Nephron progenitor cell (in vitro differentiated cells): ENCODE measurements at regions not wholly inside any gene's neighbourhood (a gene's known extent, or its start where the extent isn't known, plus 50 kb on each side); places are given as distances from the start of the nearest gene placed in this dataset.
"Not testable (repeated sequence)": the region's sequence is repeated elsewhere in the genome, so short reads cannot be mapped to it uniquely, and the experiment has no call there.

Experiments used
- DNase-seq: peaks from one replicate; pipeline ENCODE4 v3.0.0; 2021
- H3K27ac Mint-ChIP-seq: 2 replicates; pipeline ENCODE4 v1.8.0; 2021; ENCODE audit warnings: mild to moderate bottlenecking, moderate library complexity, mixed read lengths
- H3K27me3 Mint-ChIP-seq: 2 replicates; pipeline ENCODE4 v1.8.0; 2021; ENCODE audit warnings: mild to moderate bottlenecking, low read depth, mixed read lengths; ENCODE audit not compliant: poor library complexity
- H3K36me3 Mint-ChIP-seq: 2 replicates; pipeline ENCODE4 v1.8.0; 2021; ENCODE audit warnings: low read depth, mixed read lengths
- H3K4me1 Mint-ChIP-seq: 2 replicates; pipeline ENCODE4 v1.8.0; 2021; ENCODE audit warnings: mixed read lengths
- H3K4me3 Mint-ChIP-seq: 2 replicates; pipeline ENCODE4 v1.8.0; 2021; ENCODE audit warnings: mild to moderate bottlenecking, moderate library complexity, mixed read lengths
- H3K9me3 Mint-ChIP-seq: 2 replicates; pipeline ENCODE4 v1.8.0; 2021; ENCODE audit warnings: mild to moderate bottlenecking, moderate library complexity, mixed read lengths
- CTCF ChIP-seq: fragments of 200-600 bp; sonication (generic); IDR thresholded peaks from 2 replicates; pipeline ENCODE4 v1.5.0; 2021; ENCODE audit warnings: antibody characterized with exemption

GRCh38 chr10:34941471-34942357 lies 126.6 kb upstream of the PARD3 start:
- DNase-seq = no peak
- Mint-ChIP-seq H3K4me1 (peaks cover 18% of the 10 kb centered on the region), H3K4me3 (no peak overlapping the region), H3K9me3 (no peaks in the 10 kb centered on the region), H3K36me3 (no peaks in the 10 kb centered on the region), H3K27ac (no peak overlapping the region), H3K27me3 (peaks cover 11% of the 10 kb centered on the region)
- TF ChIP-seq CTCF = no peak

GRCh38 chr10:34940436-34940835 lies 125.3 kb upstream of the PARD3 start:
- H3K36me3 Mint-ChIP-seq = no peaks in the 10 kb centered on the region
- H3K4me3 Mint-ChIP-seq = no peak overlapping the region
- H3K9me3 Mint-ChIP-seq = no peaks in the 10 kb centered on the region
- no peak overlapping the region for H3K27ac Mint-ChIP-seq
- peaks cover 15% of the 10 kb centered on the region for H3K27me3 Mint-ChIP-seq
- peaks cover 26% of the 10 kb centered on the region for H3K4me1 Mint-ChIP-seq
- DNase-seq = no peak
- no peak for TF ChIP-seq CTCF

DNA sequence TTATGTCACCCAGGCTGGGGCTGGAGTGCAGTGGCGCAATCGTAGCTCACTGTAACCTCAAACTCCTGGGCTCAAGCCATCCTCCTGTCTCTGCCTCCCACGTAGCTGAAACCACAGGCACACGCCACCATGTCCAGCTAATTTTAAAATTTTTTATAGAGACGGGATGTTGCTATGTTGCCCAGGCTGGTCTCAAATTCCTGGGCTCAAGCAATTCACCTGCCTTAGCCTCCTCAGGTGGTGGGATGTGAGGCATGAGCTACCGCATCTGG lies 123.2 kb upstream of the PARD3 start:
- Mint-ChIP-seq H3K4me1 (peaks cover 26% of the 10 kb centered on the region), H3K36me3 (no peaks in the 10 kb centered on the region), H3K4me3 (no peak overlapping the region), H3K27ac (no peak overlapping the region), H3K9me3 (no peaks in the 10 kb centered on the region), H3K27me3 (peaks cover 11% of the 10 kb centered on the region)
- DNase-seq = no peak
- TF ChIP-seq CTCF = no peak

DNA sequence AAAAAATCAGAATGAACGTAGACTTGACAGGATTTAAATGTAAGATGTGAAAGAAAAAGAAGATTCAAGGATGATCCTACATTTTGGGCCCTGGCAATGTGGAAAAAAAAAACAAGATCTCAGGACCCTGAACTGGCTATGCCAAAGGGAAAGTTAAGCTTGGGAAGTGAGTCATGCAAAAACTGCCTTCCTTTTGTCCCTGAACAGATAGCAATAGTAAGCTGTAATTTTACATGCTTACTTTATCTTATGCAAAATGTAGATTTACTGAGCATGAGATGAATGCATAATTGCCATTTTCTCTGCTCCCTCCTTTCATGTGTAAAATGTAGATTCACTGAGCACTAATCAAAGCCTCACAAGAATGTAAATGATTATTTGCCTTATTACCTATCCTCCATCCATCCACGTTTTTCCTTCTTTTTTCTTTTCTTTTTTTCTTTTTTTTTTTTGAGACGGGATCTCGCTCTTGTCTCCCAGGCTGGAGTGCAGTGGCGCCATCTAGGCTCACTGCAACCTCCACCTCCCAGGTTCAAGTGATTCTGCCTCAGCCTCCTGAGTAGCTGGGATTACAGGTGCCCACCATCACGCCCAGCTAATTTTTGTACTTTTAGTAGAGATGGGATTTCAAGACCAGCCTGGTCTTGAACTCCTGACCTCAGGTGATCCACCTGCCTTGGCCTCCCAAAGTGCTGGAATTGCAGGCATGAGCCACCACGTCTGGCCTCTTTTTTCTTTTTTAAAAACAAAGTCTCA lies 122.7 kb upstream of the PARD3 start:
- DNase-seq, H3K9me3 Mint-ChIP-seq, H3K4me3 Mint-ChIP-seq, H3K36me3 Mint-ChIP-seq, H3K27ac Mint-ChIP-seq: not testable (repeated sequence)
- Mint-ChIP-seq H3K4me1 (peaks cover 26% of the 10 kb centered on the region), H3K27me3 (peaks cover 11% of the 10 kb centered on the region)
- peak; percentile 19 for TF ChIP-seq CTCF

DNA sequence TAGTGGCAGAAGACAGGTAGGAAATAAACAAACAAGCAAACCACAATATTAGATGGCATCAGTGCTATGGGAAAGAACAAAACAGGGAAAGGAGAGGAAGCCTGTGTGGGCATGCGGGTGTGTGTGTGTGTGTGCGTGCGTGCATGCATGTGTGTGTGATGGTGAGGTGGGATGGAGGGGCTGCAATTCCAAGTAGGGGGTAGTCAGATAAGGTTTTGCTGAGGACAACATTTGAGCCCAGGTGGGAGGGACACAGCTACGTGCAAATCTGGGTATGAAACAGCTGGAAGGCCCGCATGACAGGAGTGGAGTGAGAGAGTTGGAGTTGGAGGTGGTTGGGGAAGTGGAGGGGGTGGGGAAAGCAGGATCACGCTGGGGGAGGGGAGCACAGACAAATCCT lies 121.0 kb upstream of the PARD3 start:
- Mint-ChIP-seq H3K9me3 (no peaks in the 10 kb centered on the region), H3K27ac (peak overlapping the region; percentile 1), H3K4me3 (no peak overlapping the region), H3K27me3 (peaks cover 14% of the 10 kb centered on the region), H3K36me3 (no peaks in the 10 kb centered on the region), H3K4me1 (peaks cover 11% of the 10 kb centered on the region)
- TF ChIP-seq CTCF = no peak
- no peak for DNase-seq

GRCh38 chr10:34933676-34934075 lies 118.6 kb upstream of the PARD3 start:
- TF ChIP-seq CTCF = no peak
- no peaks in the 10 kb centered on the region for H3K36me3 Mint-ChIP-seq
- H3K4me3 Mint-ChIP-seq = no peak overlapping the region
- H3K9me3 Mint-ChIP-seq = no peaks in the 10 kb centered on the region
- DNase-seq = no peak
- H3K27me3 Mint-ChIP-seq = peaks cover 11% of the 10 kb centered on the region
- peaks cover 8% of the 10 kb centered on the region for H3K4me1 Mint-ChIP-seq
- no peak overlapping the region for H3K27ac Mint-ChIP-seq
